ENCODE measurements at regions not wholly inside any gene's neighbourhood (a gene's known extent, or its start where the extent isn't known, plus 50 kb on each side); places are given as distances from the start of the nearest gene placed in this dataset.
"Not testable (repeated sequence)": the region's sequence is repeated elsewhere in the genome, so short reads cannot be mapped to it uniquely, and the experiment has no call there.

DNA sequence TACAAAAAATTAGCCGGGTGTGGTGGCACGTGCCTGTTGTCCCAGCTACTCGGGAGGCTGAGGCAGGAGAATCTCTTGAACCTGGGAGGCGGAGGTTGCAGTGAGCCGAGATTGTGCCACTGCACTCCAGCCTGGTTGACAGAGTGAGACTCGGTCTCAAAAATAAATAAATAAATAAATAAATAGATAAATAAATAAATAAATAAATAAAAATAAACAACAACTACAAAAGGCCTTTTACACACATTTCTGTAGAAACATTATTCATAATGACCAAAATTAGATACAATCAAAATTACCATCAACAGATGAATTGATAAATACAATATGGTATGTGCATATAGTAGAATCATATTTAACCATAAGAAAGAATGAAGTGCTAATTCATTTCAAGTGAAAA, 96.7 kb downstream of the LPAR4 start:
- H3K79me1 ChIP-seq (ENCODE audit: low read length); H4K91ac ChIP-seq (ENCODE audit: low read depth, low read length); H3K79me2 ChIP-seq (ENCODE audit: control insufficient read depth, insufficient read depth, low read length, poor library complexity); H3K23ac ChIP-seq (ENCODE audit: low read length); H3K18ac ChIP-seq (ENCODE audit: low read length); H4K12ac ChIP-seq (ENCODE audit: low read depth, low read length); H3K36me3 ChIP-seq (ENCODE audit: control insufficient read depth in 1 of 2, insufficient read depth in 2 of 2, low read length in 2 of 2); DNase-seq; H2AFZ ChIP-seq (ENCODE audit: insufficient read depth, low read length, poor library complexity); H3K4me3 ChIP-seq (ENCODE audit: low read depth, low read length); H3K4ac ChIP-seq (ENCODE audit: low read depth, low read length); H3K27ac ChIP-seq (ENCODE audit: low read depth, low read length); H2AK5ac ChIP-seq (ENCODE audit: low read length); H3K4me1 ChIP-seq (ENCODE audit: control insufficient read depth in 1 of 2, insufficient read depth in 2 of 2, low read length in 2 of 2); H4K8ac ChIP-seq (ENCODE audit: low read depth, low read length); H3K4me2 ChIP-seq (ENCODE audit: low read length); H2BK12ac ChIP-seq (ENCODE audit: low read length); H2BK5ac ChIP-seq (ENCODE audit: low read depth, low read length, poor library complexity); H2BK120ac ChIP-seq (ENCODE audit: insufficient read depth, low read length, poor library complexity); H3K14ac ChIP-seq (ENCODE audit: low read length); H3K9ac ChIP-seq (ENCODE audit: low read length); H3K27me3 ChIP-seq (ENCODE audit: insufficient read depth, low read length); H3K9me3 ChIP-seq (ENCODE audit: insufficient read depth, low read depth, low read length): not testable (repeated sequence)
- WGBS (ENCODE audit: extremely low coverage, insufficient coverage, insufficient read length), result no CpG with 5 or more reads among the region's 6 CpGs

DNA sequence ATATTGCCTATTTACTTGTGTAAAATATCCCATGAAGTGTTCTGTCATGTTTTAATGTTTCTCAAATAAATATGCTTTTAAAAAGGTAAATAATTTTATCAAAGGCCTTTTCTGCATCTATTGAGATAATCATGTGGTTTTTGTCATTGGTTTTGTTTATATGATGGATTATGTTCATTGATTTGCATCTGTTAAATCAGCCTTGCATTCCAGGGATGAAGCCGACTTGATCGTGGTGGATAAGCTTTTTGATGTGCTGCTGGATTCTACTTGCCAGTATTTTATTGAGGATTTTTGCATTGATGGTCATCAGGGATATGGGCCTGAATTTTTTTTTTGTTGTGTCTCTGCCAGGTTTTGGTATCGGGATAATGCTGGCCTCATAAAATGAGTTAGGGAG, 63.9 kb upstream of the P2RY10 start:
- H4K8ac ChIP-seq (ENCODE audit: low read depth, low read length); H3K4ac ChIP-seq (ENCODE audit: low read depth, low read length); H3K18ac ChIP-seq (ENCODE audit: low read length); H3K4me1 ChIP-seq (ENCODE audit: control insufficient read depth in 1 of 2, insufficient read depth in 2 of 2, low read length in 2 of 2); H3K9ac ChIP-seq (ENCODE audit: low read length); H4K91ac ChIP-seq (ENCODE audit: low read depth, low read length); H3K23ac ChIP-seq (ENCODE audit: low read length); H2AFZ ChIP-seq (ENCODE audit: insufficient read depth, low read length, poor library complexity); H3K9me3 ChIP-seq (ENCODE audit: insufficient read depth, low read depth, low read length); H3K27ac ChIP-seq (ENCODE audit: low read depth, low read length); H2BK120ac ChIP-seq (ENCODE audit: insufficient read depth, low read length, poor library complexity); H2BK12ac ChIP-seq (ENCODE audit: low read length); H2BK5ac ChIP-seq (ENCODE audit: low read depth, low read length, poor library complexity); H3K27me3 ChIP-seq (ENCODE audit: insufficient read depth, low read length); H3K4me2 ChIP-seq (ENCODE audit: low read length); DNase-seq; H3K4me3 ChIP-seq (ENCODE audit: low read depth, low read length); H3K14ac ChIP-seq (ENCODE audit: low read length); H4K12ac ChIP-seq (ENCODE audit: low read depth, low read length); H3K79me2 ChIP-seq (ENCODE audit: control insufficient read depth, insufficient read depth, low read length, poor library complexity); H3K36me3 ChIP-seq (ENCODE audit: control insufficient read depth in 1 of 2, insufficient read depth in 2 of 2, low read length in 2 of 2); H3K79me1 ChIP-seq (ENCODE audit: low read length); H2AK5ac ChIP-seq (ENCODE audit: low read length): not testable (repeated sequence)
- WGBS (ENCODE audit: extremely low coverage, insufficient coverage, insufficient read length), result no CpG with 5 or more reads among the region's 3 CpGs

DNA sequence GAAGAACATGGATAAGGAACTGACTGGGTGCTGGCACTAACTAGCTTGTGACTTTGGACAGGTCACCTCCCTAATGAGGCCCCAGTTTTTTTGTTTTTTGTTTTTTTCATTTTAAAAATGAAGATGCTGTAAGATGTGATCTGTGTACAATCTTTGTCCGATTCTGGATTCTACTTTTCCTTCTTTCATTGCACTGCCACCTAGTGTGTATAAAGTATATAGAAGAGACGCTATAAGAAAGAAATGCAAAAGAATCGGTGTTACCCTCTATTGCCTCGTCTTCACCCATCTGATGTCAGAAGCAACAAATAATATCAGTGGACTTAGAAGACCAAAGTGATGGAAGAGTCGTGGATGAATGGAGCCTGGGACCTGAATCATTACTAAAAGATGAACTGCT, 58.6 kb upstream of the P2RY10 start:
- H3K36me3 ChIP-seq (ENCODE audit: control insufficient read depth in 1 of 2, insufficient read depth in 2 of 2, low read length in 2 of 2), result no peaks in the 10 kb centered on the region
- H3K9ac ChIP-seq (ENCODE audit: low read length), result no peak overlapping the region
- no peak overlapping the region for H2BK120ac ChIP-seq (ENCODE audit: insufficient read depth, low read length, poor library complexity)
- H3K79me2 ChIP-seq (ENCODE audit: control insufficient read depth, insufficient read depth, low read length, poor library complexity), result no peaks in the 10 kb centered on the region
- no peak overlapping the region for H2AK5ac ChIP-seq (ENCODE audit: low read length)
- no peak overlapping the region for H3K4me2 ChIP-seq (ENCODE audit: low read length)
- no peak overlapping the region for H2BK12ac ChIP-seq (ENCODE audit: low read length)
- H3K79me1 ChIP-seq (ENCODE audit: low read length), result no peaks in the 10 kb centered on the region
- peak in 1 of 2 donors; percentile 14 for DNase-seq
- H3K9me3 ChIP-seq (ENCODE audit: insufficient read depth, low read depth, low read length), result no peaks in the 10 kb centered on the region
- no peak overlapping the region for H3K14ac ChIP-seq (ENCODE audit: low read length)
- H3K18ac ChIP-seq (ENCODE audit: low read length), result no peak overlapping the region
- WGBS (ENCODE audit: extremely low coverage, insufficient coverage, insufficient read length), result no CpG with 5 or more reads among the region's 5 CpGs
- H3K27ac ChIP-seq (ENCODE audit: low read depth, low read length), result no peak overlapping the region
- H2AFZ ChIP-seq (ENCODE audit: insufficient read depth, low read length, poor library complexity), result no peak overlapping the region
- H2BK5ac ChIP-seq (ENCODE audit: low read depth, low read length, poor library complexity), result no peak overlapping the region
- no peak overlapping the region for H3K4me3 ChIP-seq (ENCODE audit: low read depth, low read length)
- H4K91ac ChIP-seq (ENCODE audit: low read depth, low read length), result no peak overlapping the region
- H4K12ac ChIP-seq (ENCODE audit: low read depth, low read length), result no peak overlapping the region
- no peaks in the 10 kb centered on the region for H3K4me1 ChIP-seq (ENCODE audit: control insufficient read depth in 1 of 2, insufficient read depth in 2 of 2, low read length in 2 of 2)
- H3K23ac ChIP-seq (ENCODE audit: low read length), result no peak overlapping the region
- H3K4ac ChIP-seq (ENCODE audit: low read depth, low read length), result no peak overlapping the region
- H4K8ac ChIP-seq (ENCODE audit: low read depth, low read length), result no peak overlapping the region
- H3K27me3 ChIP-seq (ENCODE audit: insufficient read depth, low read length), result no peaks in the 10 kb centered on the region

Data from trophoblast cell (in vitro differentiated cells and primary cell).